Transverse colon (tissue), 4 donors: ENCODE measurements at regions not wholly inside any gene's neighbourhood (a gene's known extent, or its start where the extent isn't known, plus 50 kb on each side); places are given as distances from the start of the nearest gene placed in this dataset.
"Not testable (repeated sequence)": the region's sequence is repeated elsewhere in the genome, so short reads cannot be mapped to it uniquely, and the experiment has no call there.

ENCODE experiments used
- DNase-seq: peaks from one replicate; pipeline ENCODE4 v3.0.0-alpha.2; 2019
- H3K27ac ChIP-seq, 4 donors: fragments of 200-600 bp; sonication (generic); 2 replicates each; pipeline ENCODE4 v1.5.1; 2016 to 2018; ENCODE audit warnings: inconsistent platforms in 4 of 4
- H3K27me3 ChIP-seq: fragments of 200-600 bp; sonication (generic); 2 replicates; pipeline ENCODE4 v1.5.1; 2017; ENCODE audit warnings: inconsistent platforms
- H3K36me3 ChIP-seq, 4 donors: fragments of 200-600 bp; sonication (generic); 2 replicates each; pipeline ENCODE4 v1.5.1; 2017 to 2019; ENCODE audit warnings: inconsistent platforms in 4 of 4
- H3K4me1 ChIP-seq, 4 donors: fragments of 200-600 bp; sonication (generic); 2 replicates each; pipeline ENCODE4 v1.5.1; 2017 to 2020; ENCODE audit warnings: inconsistent platforms in 4 of 4
- H3K4me3 ChIP-seq, 4 donors: fragments of 200-600 bp; sonication (generic); 1 replicate in 1 of 4; 2 replicates in 3 of 4; pipeline versions ENCODE4 v1.5.1 to v1.6.1; 2017 to 2019; ENCODE audit warnings: inconsistent platforms in 4 of 4
- H3K9me3 ChIP-seq, 2 donors: fragments of 200-600 bp; sonication (generic); 2 replicates each; pipeline ENCODE4 v1.5.1; 2017 to 2019; ENCODE audit warnings: inconsistent platforms in 2 of 2
- EP300 ChIP-seq: sonication (generic); formaldehyde crosslinking; IDR thresholded peaks from one replicate; pipeline ENCODE4 v1.6.1; 2017; ENCODE audit warnings: antibody characterized with exemption, low read depth
- POLR2A ChIP-seq: fragments of 450-650 bp; IDR thresholded peaks from one replicate; pipeline ENCODE4 v1.6.1; 2016; ENCODE audit warnings: antibody characterized with exemption, mild to moderate bottlenecking, moderate library complexity
- POLR2AphosphoS5 ChIP-seq, 3 donors: sonication (generic); formaldehyde crosslinking; IDR thresholded peaks; one replicate each; pipeline ENCODE4 v1.6.1; 2016; ENCODE audit warnings: antibody characterized with exemption in 3 of 3
- WGBS, 2 donors: methylation state at CpG; one replicate each; pipeline ENCODE4 v1.1.5; 2018; ENCODE audit warnings: low coverage in 1 of 2; 5-methylcytosine and 5-hydroxymethylcytosine counted together
- in situ Hi-C, 4 donors: fragments of 200-750 bp; cut with MboI; loops; one replicate each; pipeline versions ENCODE4 v1.15.0 to v1.15.1; 2017; ENCODE audit warnings: low sequenced_read_pairs in 3 of 4, low pct_ligation_motif_present in 1 of 4, low pct_unique_long_range_greater_than_20kb in 1 of 4
- intact Hi-C: fragments of 100-400 bp; cut with DNase I; formaldehyde crosslinking; loops from one replicate; pipeline ENCODE4 v1.15.1; 2023; ENCODE audit warnings: low total_unique reads
- TF ChIP-seq, protein P1 (sequence below), 5 experiments: fragments of 200-600 bp in 3 of 5; fragments of 450-650 bp in 2 of 5; sonication (generic) in 3 of 5; IDR thresholded peaks; 1 replicate in 2 of 5; 2 replicates in 3 of 5; pipeline ENCODE4 v1.5.1; 2016 to 2017; ENCODE audit warnings: antibody characterized with exemption in 5 of 5, inconsistent platforms in 3 of 5, mild to moderate bottlenecking in 2 of 5, moderate library complexity in 1 of 5

DNA sequence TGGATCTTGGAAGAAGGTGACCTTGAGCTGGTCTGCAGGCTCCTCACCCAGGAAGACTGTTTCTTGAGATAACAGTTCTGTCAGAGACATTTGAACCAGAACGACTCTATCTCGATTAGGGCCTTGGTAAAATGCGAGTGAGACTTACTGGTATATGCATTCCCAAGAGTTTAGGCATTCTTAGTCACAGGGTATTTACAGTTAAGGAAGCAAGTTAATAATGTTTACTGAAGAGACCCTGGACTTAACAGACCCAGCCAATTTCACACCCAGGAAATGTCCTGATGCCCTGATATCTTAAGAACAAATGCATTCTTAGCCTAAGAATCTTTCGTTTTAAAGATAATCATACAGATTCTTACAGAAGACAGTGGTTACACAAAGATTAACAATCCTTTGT is 1867.2 kb upstream of the C9orf72 start:
- H3K4me3 ChIP-seq = no peak overlapping the region
- WGBS, 2 donors = 83 to 85% methylated on average over 1 to 4 of the region's 4 CpGs
- intact Hi-C loops (loop anchor here (10.0 kb wide), 1 partner anchor 1464 kb away; no protein-coding TSS in a partner anchor), in situ Hi-C loops (loop anchor here in 1 of 4 donors (10.0 kb wide), 1 partner anchor 56 kb away; no protein-coding TSS in a partner anchor)
- H3K9me3 ChIP-seq = no peaks in the 10 kb centered on the region
- DNase-seq = no peak
- no peaks in the 10 kb centered on the region for H3K4me1 ChIP-seq
- no peak overlapping the region for H3K27ac ChIP-seq
- no peaks in the 10 kb centered on the region for H3K27me3 ChIP-seq
- TF ChIP-seq POLR2A (no peak), EP300 (no peak), POLR2AphosphoS5 (IDR thresholded peaks at IDR 0.05) (no peak)
- TF ChIP-seq, protein P1, sequence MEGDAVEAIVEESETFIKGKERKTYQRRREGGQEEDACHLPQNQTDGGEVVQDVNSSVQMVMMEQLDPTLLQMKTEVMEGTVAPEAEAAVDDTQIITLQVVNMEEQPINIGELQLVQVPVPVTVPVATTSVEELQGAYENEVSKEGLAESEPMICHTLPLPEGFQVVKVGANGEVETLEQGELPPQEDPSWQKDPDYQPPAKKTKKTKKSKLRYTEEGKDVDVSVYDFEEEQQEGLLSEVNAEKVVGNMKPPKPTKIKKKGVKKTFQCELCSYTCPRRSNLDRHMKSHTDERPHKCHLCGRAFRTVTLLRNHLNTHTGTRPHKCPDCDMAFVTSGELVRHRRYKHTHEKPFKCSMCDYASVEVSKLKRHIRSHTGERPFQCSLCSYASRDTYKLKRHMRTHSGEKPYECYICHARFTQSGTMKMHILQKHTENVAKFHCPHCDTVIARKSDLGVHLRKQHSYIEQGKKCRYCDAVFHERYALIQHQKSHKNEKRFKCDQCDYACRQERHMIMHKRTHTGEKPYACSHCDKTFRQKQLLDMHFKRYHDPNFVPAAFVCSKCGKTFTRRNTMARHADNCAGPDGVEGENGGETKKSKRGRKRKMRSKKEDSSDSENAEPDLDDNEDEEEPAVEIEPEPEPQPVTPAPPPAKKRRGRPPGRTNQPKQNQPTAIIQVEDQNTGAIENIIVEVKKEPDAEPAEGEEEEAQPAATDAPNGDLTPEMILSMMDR (IDR thresholded peaks at IDR 0.05) = no peak
- H3K36me3 ChIP-seq = no peaks in the 10 kb centered on the region

- in situ Hi-C loops (loop anchor here in 1 of 4 donors (10.0 kb wide), 1 partner anchor 61 kb away; no protein-coding TSS in a partner anchor), intact Hi-C loops (loop anchor here (10.0 kb wide), 1 partner anchor 1459 kb away; no protein-coding TSS in a partner anchor)
- Histone ChIP-seq H3K36me3 (no peaks in the 10 kb centered on the region), H3K27me3 (no peaks in the 10 kb centered on the region), H3K27ac (no peak overlapping the region), H3K4me1 (no peaks in the 10 kb centered on the region), H3K9me3 (no peaks in the 10 kb centered on the region), H3K4me3 (no peak overlapping the region)
- DNase-seq = no peak
- WGBS, 2 donors = 54 to 69% methylated on average over 3 of the region's 3 CpGs
- TF ChIP-seq, protein P1 (IDR thresholded peaks at IDR 0.05) = no peak
- TF ChIP-seq POLR2A (no peak), EP300 (no peak), POLR2AphosphoS5 (IDR thresholded peaks at IDR 0.05) (no peak)
These were observed 1872.5 kb upstream of the C9orf72 start for GRCh38 chr9:29445751-29446150.

DNA sequence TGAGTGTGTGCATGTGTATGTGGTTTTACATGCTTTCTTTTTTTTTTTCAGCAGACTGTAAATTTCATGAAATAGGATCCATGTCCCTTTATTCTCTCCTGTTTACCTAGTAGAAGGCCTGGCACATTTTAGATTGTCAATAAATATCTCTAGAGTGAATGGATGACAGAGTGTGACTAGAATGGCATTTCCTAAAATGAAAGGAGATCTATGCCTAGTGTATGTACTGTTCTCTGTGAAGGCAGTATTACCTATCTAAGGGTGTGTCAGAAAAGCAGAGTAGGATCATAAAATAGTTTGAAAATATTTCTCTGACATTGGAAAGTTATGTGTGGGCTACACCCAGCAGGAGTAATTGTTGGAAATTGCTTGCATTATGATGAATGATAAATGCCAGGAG is 1876.0 kb upstream of the C9orf72 start:
- no peak for DNase-seq
- H3K4me1 ChIP-seq = no peaks in the 10 kb centered on the region
- TF ChIP-seq, protein P1 (IDR thresholded peaks at IDR 0.05) = no peak
- TF ChIP-seq POLR2AphosphoS5 (IDR thresholded peaks at IDR 0.05) = no peak
- TF ChIP-seq POLR2A = no peak
- TF ChIP-seq EP300 = no peak
- H3K4me3 ChIP-seq = no peak overlapping the region
- intact Hi-C loops (loop anchor here (10.0 kb wide), 1 partner anchor 1455 kb away; no protein-coding TSS in a partner anchor), in situ Hi-C loops (loop anchor here in 1 of 4 donors (10.0 kb wide), 1 partner anchor 65 kb away; no protein-coding TSS in a partner anchor)
- no peaks in the 10 kb centered on the region for H3K9me3 ChIP-seq
- H3K27ac ChIP-seq = no peak overlapping the region
- no peaks in the 10 kb centered on the region for H3K36me3 ChIP-seq
- no peaks in the 10 kb centered on the region for H3K27me3 ChIP-seq

GRCh38 chr9:29450343-29450875 is 1877.1 kb upstream of the C9orf72 start:
- H3K4me1 ChIP-seq, H3K36me3 ChIP-seq, H3K4me3 ChIP-seq, in situ Hi-C loops, H3K9me3 ChIP-seq, H3K27me3 ChIP-seq, intact Hi-C loops, DNase-seq, H3K27ac ChIP-seq: not testable (repeated sequence)
- WGBS, 2 donors = 89 to 94% methylated on average over 2 to 28 of the region's 29 CpGs

- Histone ChIP-seq H3K4me3 (no peak overlapping the region), H3K27ac (no peak overlapping the region), H3K4me1 (no peaks in the 10 kb centered on the region), H3K9me3 (peaks cover 0 to 4% of the 10 kb centered on the region in 2 donors), H3K27me3 (no peaks in the 10 kb centered on the region), H3K36me3 (no peaks in the 10 kb centered on the region)
- TF ChIP-seq EP300 (no peak), POLR2A (no peak), POLR2AphosphoS5 (IDR thresholded peaks at IDR 0.05) (no peak)
- TF ChIP-seq, protein P1 (IDR thresholded peaks at IDR 0.05) = no peak
- no peak for DNase-seq
- in situ Hi-C loops = no loop called here
- intact Hi-C loops = no loop called here
- 79 to 85% methylated on average over 3 of the region's 3 CpGs for WGBS, 2 donors
These were observed 1883.7 kb upstream of the C9orf72 start for GRCh38 chr9:29456940-29457339.
